SK-N-SH treated with all-trans-retinoic acid at 6 μM for 48 hours (cell line): ENCODE measurements at regions not wholly inside any gene's neighbourhood (a gene's known extent, or its start where the extent isn't known, plus 50 kb on each side); places are given as distances from the start of the nearest gene placed in this dataset.
A peak's percentile ranks its signal among the peaks of the same experiment; 100 is the strongest.

Experiments
- ATAC-seq: fragments of 200-7000 bp; cut with Tn5 transposase; 3 replicates; pipeline ENCODE4 v1.9.1; 2020; ENCODE audit warnings: mild to moderate bottlenecking, moderate library complexity
- ARNTL ChIP-seq: fragments of 450-650 bp; formaldehyde crosslinking; IDR thresholded peaks from 2 replicates; pipeline ENCODE4 v1.5.0; 2020; ENCODE audit warnings: low read depth, mild to moderate bottlenecking, moderate library complexity, borderline replicate concordance
- BACH2 ChIP-seq: fragments of 250-450 bp; sonication (Bioruptor Pico); IDR thresholded peaks from 2 replicates; pipeline ENCODE4 v1.9.0; 2021; ENCODE audit warnings: mild to moderate bottlenecking, borderline replicate concordance
- CSDC2 ChIP-seq: fragments of 250-450 bp; sonication (Bioruptor Pico); IDR thresholded peaks from 2 replicates; pipeline ENCODE4 v1.5.0; 2020; ENCODE audit warnings: mild to moderate bottlenecking, moderate library complexity
- CSRNP3 ChIP-seq: fragments of 250-450 bp; sonication (Bioruptor Pico); IDR thresholded peaks from 2 replicates; pipeline ENCODE4 v1.5.1; 2021; ENCODE audit warnings: mild to moderate bottlenecking, moderate library complexity
- ESRRG ChIP-seq: fragments of 250-450 bp; sonication (Bioruptor Pico); IDR thresholded peaks from 2 replicates; pipeline ENCODE4 v1.6.1; 2021; ENCODE audit warnings: mild to moderate bottlenecking
- GLIS3 ChIP-seq: fragments of 250-450 bp; sonication (Bioruptor Pico); IDR thresholded peaks from 2 replicates; pipeline ENCODE4 v1.5.0; 2020; ENCODE audit warnings: mild to moderate bottlenecking, moderate library complexity
- ISL1 ChIP-seq: fragments of 250-450 bp; sonication (Bioruptor Pico); IDR thresholded peaks from 2 replicates; pipeline ENCODE4 v2.1.2; 2022; ENCODE audit warnings: mild to moderate bottlenecking, moderate library complexity
- OSR1 ChIP-seq: fragments of 250-450 bp; sonication (Bioruptor Pico); IDR thresholded peaks from 2 replicates; pipeline ENCODE4 v1.8.0; 2022; ENCODE audit warnings: moderate library complexity, mild to moderate bottlenecking, inconsistent platforms
- PATZ1 ChIP-seq: fragments of 250-450 bp; sonication (Bioruptor Pico); IDR thresholded peaks from 2 replicates; pipeline ENCODE4 v1.8.0; 2020; ENCODE audit warnings: mild to moderate bottlenecking, moderate library complexity, borderline replicate concordance
- PPARA ChIP-seq: fragments of 250-450 bp; sonication (Bioruptor Pico); IDR thresholded peaks from 2 replicates; pipeline ENCODE4 v1.5.0; 2020; ENCODE audit warnings: mild to moderate bottlenecking, borderline replicate concordance
- RARB ChIP-seq: fragments of 250-450 bp; sonication (Bioruptor Pico); IDR thresholded peaks from 2 replicates; pipeline ENCODE4 v1.8.0; 2021; ENCODE audit warnings: mild to moderate bottlenecking, moderate library complexity
- SNAI2 ChIP-seq: fragments of 250-450 bp; sonication (Bioruptor Pico); IDR thresholded peaks from 2 replicates; pipeline ENCODE4 v1.5.0; 2020; ENCODE audit warnings: mild to moderate bottlenecking, moderate library complexity
- TCF4 ChIP-seq: fragments of 250-450 bp; sonication (Bioruptor Pico); IDR thresholded peaks from 2 replicates; pipeline ENCODE4 v1.8.0; 2021; ENCODE audit warnings: mild to moderate bottlenecking, moderate library complexity, borderline replicate concordance
- TOX ChIP-seq: fragments of 250-450 bp; sonication (Bioruptor Pico); IDR thresholded peaks from 2 replicates; pipeline ENCODE4 v1.8.0; 2021; ENCODE audit warnings: mild to moderate bottlenecking, moderate library complexity, borderline replicate concordance
- ZC3H10 ChIP-seq: fragments of 250-450 bp; sonication (Bioruptor Pico); IDR thresholded peaks from 2 replicates; pipeline ENCODE4 v1.5.1; 2021; ENCODE audit warnings: mild to moderate bottlenecking, moderate library complexity
- ZFP3 ChIP-seq: fragments of 250-450 bp; sonication (Bioruptor Pico); IDR thresholded peaks from 2 replicates; pipeline ENCODE4 v1.5.0; 2020; ENCODE audit warnings: mild to moderate bottlenecking, moderate library complexity
- ZFP30 ChIP-seq: fragments of 450-650 bp; formaldehyde crosslinking; IDR thresholded peaks from 2 replicates; pipeline ENCODE4 v1.5.0; 2022; ENCODE audit warnings: mild to moderate bottlenecking, moderate library complexity
- ZNF565 ChIP-seq: fragments of 450-650 bp; formaldehyde crosslinking; conservative IDR thresholded peaks from 2 replicates; pipeline ENCODE4 v1.5.0; 2020; ENCODE audit warnings: low read depth, mild to moderate bottlenecking, moderate library complexity
- ZNF70 ChIP-seq: fragments of 450-650 bp; formaldehyde crosslinking; IDR thresholded peaks from 2 replicates; pipeline ENCODE4 v1.5.0; 2020; ENCODE audit warnings: mild to moderate bottlenecking, moderate library complexity
- ZNF8 ChIP-seq: fragments of 450-650 bp; formaldehyde crosslinking; IDR thresholded peaks from 2 replicates; pipeline ENCODE4 v1.5.0; 2020; ENCODE audit warnings: mild to moderate bottlenecking, moderate library complexity
- TF ChIP-seq, protein P1 (sequence below): fragments of 250-450 bp; sonication (Bioruptor Pico); IDR thresholded peaks from 2 replicates; pipeline ENCODE4 v1.5.0; 2020; ENCODE audit warnings: mild to moderate bottlenecking, moderate library complexity
- TF ChIP-seq, protein P2 (sequence below): fragments of 250-450 bp; sonication (Bioruptor Pico); IDR thresholded peaks from 2 replicates; pipeline ENCODE4 v1.8.0; 2021; ENCODE audit warnings: low read depth, mild to moderate bottlenecking, moderate library complexity, borderline replicate concordance

DNA sequence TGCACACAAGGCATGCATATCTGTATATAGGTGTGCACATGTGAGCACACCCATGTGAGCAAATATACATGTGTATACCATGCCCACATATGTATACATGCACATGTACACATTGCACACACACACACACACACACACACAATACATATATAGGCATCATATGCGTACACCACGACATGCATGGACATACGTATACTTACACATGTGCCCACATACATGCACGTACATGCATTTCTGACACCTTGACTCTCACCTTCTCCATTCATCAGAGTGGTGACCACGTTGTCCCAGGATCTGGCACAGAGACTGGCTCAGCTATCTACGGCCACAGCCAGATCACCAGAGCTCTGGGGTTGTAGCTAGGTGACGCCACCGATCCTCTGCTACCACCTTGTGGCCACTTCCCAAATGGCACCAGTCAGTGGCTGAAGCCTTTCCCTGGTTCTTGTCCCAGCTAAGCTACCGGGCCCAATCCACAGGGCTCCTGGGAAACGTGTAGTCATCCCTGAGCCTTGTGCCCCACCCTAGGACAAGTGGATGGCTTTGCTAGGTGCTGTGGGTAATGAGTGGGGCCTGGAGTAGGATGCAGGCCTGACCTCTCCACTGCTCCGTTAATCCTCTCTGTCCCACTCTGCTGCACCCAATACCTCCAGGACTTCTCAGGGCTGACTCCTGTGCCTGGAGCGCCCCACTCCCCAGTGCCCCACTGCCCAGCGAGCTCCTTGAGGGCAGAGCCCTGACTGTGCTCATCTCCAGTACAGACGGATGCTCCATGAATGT, 194.4 kb downstream of the RGS3 start:
- peak; percentile 95 for ATAC-seq
- TF ChIP-seq ZNF8 (CRISPR knock-in tag) (no peak), ZC3H10 (CRISPR knock-in tag) (no peak), ZNF565 (no peak), CSRNP3 (CRISPR knock-in tag) (no peak), ZFP3 (CRISPR knock-in tag) (no peak)
- TF ChIP-seq, protein P1, sequence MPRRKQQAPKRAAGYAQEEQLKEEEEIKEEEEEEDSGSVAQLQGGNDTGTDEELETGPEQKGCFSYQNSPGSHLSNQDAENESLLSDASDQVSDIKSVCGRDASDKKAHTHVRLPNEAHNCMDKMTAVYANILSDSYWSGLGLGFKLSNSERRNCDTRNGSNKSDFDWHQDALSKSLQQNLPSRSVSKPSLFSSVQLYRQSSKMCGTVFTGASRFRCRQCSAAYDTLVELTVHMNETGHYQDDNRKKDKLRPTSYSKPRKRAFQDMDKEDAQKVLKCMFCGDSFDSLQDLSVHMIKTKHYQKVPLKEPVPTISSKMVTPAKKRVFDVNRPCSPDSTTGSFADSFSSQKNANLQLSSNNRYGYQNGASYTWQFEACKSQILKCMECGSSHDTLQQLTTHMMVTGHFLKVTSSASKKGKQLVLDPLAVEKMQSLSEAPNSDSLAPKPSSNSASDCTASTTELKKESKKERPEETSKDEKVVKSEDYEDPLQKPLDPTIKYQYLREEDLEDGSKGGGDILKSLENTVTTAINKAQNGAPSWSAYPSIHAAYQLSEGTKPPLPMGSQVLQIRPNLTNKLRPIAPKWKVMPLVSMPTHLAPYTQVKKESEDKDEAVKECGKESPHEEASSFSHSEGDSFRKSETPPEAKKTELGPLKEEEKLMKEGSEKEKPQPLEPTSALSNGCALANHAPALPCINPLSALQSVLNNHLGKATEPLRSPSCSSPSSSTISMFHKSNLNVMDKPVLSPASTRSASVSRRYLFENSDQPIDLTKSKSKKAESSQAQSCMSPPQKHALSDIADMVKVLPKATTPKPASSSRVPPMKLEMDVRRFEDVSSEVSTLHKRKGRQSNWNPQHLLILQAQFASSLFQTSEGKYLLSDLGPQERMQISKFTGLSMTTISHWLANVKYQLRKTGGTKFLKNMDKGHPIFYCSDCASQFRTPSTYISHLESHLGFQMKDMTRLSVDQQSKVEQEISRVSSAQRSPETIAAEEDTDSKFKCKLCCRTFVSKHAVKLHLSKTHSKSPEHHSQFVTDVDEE (CRISPR knock-in tag): 0 out of 2 replicates have a peak, but pooled peaks have one; percentile 14

GRCh38 chr9:113658545-113658895, 195.0 kb downstream of the RGS3 start:
- no peak for ATAC-seq
- TF ChIP-seq CSDC2 (no peak), SNAI2 (CRISPR knock-in tag) (no peak), ZNF8 (CRISPR knock-in tag) (no peak), TCF4 (no peak), TOX (no peak), BACH2 (CRISPR knock-in tag) (no peak), PATZ1 (CRISPR knock-in tag) (no peak), RARB (no peak), ISL1 (no peak), ARNTL (CRISPR knock-in tag) (no peak), OSR1 (no peak), PPARA (CRISPR knock-in tag) (no peak), CSRNP3 (CRISPR knock-in tag) (no peak), ZC3H10 (CRISPR knock-in tag) (no peak), ESRRG (CRISPR knock-in tag) (no peak), ZNF565 (no peak), ZFP30 (CRISPR knock-in tag) (no peak), ZNF70 (no peak), GLIS3 (CRISPR knock-in tag) (no peak)
- TF ChIP-seq, protein P2, sequence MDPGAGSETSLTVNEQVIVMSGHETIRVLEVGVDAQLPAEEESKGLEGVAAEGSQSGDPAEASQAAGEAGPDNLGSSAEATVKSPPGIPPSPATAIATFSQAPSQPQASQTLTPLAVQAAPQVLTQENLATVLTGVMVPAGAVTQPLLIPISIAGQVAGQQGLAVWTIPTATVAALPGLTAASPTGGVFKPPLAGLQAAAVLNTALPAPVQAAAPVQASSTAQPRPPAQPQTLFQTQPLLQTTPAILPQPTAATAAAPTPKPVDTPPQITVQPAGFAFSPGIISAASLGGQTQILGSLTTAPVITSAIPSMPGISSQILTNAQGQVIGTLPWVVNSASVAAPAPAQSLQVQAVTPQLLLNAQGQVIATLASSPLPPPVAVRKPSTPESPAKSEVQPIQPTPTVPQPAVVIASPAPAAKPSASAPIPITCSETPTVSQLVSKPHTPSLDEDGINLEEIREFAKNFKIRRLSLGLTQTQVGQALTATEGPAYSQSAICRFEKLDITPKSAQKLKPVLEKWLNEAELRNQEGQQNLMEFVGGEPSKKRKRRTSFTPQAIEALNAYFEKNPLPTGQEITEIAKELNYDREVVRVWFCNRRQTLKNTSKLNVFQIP (CRISPR knock-in tag): no peak
- TF ChIP-seq, all 23 proteins: peak for 0

DNA sequence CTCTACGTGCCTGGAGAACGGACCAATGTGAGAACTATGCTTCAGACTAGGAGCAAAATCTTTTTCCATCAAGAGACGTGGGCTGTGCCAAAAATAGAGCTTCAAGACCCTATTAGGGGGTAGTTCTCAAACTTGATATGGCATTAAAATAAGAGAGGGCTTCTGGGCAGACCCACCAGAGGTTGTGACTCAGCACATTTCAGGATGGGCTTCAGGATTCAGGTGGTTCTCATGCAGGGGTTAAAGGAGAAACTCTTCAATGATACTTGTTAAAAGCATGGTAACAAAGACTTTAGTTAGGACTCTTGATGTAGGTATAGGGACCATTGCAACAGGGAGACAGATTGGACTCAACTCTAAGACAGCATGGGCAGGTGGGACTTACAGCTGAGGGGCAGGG, 195.5 kb downstream of the RGS3 start:
- TF ChIP-seq ZNF8 (CRISPR knock-in tag) (no peak), ZNF565 (no peak), BACH2 (CRISPR knock-in tag) (no peak), ZNF70 (no peak)
- ATAC-seq: no peak
